Esophagus squamous epithelium (tissue), 4 donors: ENCODE measurements at regions not wholly inside any gene's neighbourhood (a gene's known extent, or its start where the extent isn't known, plus 50 kb on each side); places are given as distances from the start of the nearest gene placed in this dataset.

ENCODE experiments used
- POLR2A ChIP-seq, 4 donors: fragments of 450-650 bp; IDR thresholded peaks; one replicate each; pipeline ENCODE4 v1.6.1; 2017; ENCODE audit warnings: antibody characterized with exemption in 4 of 4, mild to moderate bottlenecking in 4 of 4, moderate library complexity in 3 of 4
- TF ChIP-seq, protein P1 (sequence below), 6 experiments: fragments of 450-650 bp in 4 of 6; fragments of 200-600 bp in 2 of 6; sonication (generic) in 2 of 6; IDR thresholded peaks; one replicate each; pipeline ENCODE4 v1.5.1; 2016 to 2019; ENCODE audit warnings: antibody characterized with exemption in 6 of 6, mild to moderate bottlenecking in 4 of 6, moderate library complexity in 4 of 6

DNA sequence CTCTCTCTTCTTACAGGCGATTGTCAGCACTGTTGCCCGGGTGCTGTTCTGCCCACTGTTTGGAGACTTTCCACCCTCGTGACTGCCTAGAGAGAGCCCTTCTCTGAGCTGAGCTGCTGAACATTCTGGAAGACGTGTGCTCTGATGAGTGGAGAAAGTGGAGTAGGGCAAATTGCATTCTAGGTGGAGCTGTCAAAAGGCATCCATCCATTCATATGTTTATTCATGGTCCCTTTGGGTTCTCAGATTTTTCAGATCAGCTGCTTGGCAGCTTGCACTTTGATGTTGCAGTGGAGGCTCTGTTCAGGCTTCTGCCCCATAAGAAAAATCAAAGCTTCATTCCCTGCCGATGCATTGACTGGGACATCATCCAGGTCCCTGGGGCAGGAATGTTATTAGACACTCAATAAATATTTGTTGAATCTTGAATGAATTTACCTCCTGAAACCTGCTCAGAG is 120.7 kb upstream of the EEPD1 start:
- TF ChIP-seq POLR2A (IDR thresholded peaks at IDR 0.05): no peak
- TF ChIP-seq, protein P1, sequence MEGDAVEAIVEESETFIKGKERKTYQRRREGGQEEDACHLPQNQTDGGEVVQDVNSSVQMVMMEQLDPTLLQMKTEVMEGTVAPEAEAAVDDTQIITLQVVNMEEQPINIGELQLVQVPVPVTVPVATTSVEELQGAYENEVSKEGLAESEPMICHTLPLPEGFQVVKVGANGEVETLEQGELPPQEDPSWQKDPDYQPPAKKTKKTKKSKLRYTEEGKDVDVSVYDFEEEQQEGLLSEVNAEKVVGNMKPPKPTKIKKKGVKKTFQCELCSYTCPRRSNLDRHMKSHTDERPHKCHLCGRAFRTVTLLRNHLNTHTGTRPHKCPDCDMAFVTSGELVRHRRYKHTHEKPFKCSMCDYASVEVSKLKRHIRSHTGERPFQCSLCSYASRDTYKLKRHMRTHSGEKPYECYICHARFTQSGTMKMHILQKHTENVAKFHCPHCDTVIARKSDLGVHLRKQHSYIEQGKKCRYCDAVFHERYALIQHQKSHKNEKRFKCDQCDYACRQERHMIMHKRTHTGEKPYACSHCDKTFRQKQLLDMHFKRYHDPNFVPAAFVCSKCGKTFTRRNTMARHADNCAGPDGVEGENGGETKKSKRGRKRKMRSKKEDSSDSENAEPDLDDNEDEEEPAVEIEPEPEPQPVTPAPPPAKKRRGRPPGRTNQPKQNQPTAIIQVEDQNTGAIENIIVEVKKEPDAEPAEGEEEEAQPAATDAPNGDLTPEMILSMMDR (IDR thresholded peaks at IDR 0.05): no peak
